GM19328 (cell line): ENCODE measurements at regions not wholly inside any gene's neighbourhood (a gene's known extent, or its start where the extent isn't known, plus 50 kb on each side); places are given as distances from the start of the nearest gene placed in this dataset.

Experiments used
- ATAC-seq: cut with Tn5 transposase; IDR thresholded peaks from one replicate; pipeline ENCODE4 v1.9.1; 2021; ENCODE audit warnings: mild to moderate bottlenecking, moderate library complexity; ENCODE audit not compliant: unreplicated experiment

GRCh38 chr1:170267317-170267716 is 121.6 kb downstream of the NTMT2 start:
- no peak for ATAC-seq

GRCh38 chr1:170271430-170272161 is 125.8 kb downstream of the NTMT2 start:
- no peak for ATAC-seq

- ATAC-seq: no peak
Measured at GRCh38 chr1:170273291-170274130, 127.8 kb downstream of the NTMT2 start.

GRCh38 chr1:170274131-170274501 is 128.4 kb downstream of the NTMT2 start:
- ATAC-seq: no peak

GRCh38 chr1:170277985-170278384 is 132.2 kb downstream of the NTMT2 start:
- ATAC-seq: no peak

GRCh38 chr1:170284016-170284415 is 138.3 kb downstream of the NTMT2 start:
- no peak for ATAC-seq

- no peak for ATAC-seq
Measured at GRCh38 chr1:170284512-170284911, 138.8 kb downstream of the NTMT2 start.

- no peak for ATAC-seq
Measured at GRCh38 chr1:170284951-170285350, 139.2 kb downstream of the NTMT2 start.

- no peak for ATAC-seq
Measured at GRCh38 chr1:170288155-170288554, 142.4 kb downstream of the NTMT2 start.

GRCh38 chr1:170290276-170290675 is 144.5 kb downstream of the NTMT2 start:
- no peak for ATAC-seq

- ATAC-seq: no peak
Measured at GRCh38 chr1:170290991-170291390, 145.2 kb downstream of the NTMT2 start.

- no peak for ATAC-seq
Measured at GRCh38 chr1:170291516-170291915, 145.8 kb downstream of the NTMT2 start.

GRCh38 chr1:170296211-170296610 is 150.5 kb downstream of the NTMT2 start:
- no peak for ATAC-seq

- ATAC-seq: no peak
Measured at GRCh38 chr1:170296642-170297041, 150.9 kb downstream of the NTMT2 start.

GRCh38 chr1:170301596-170301995 is 155.8 kb downstream of the NTMT2 start:
- ATAC-seq: no peak

- no peak for ATAC-seq
Measured at GRCh38 chr1:170303034-170303433, 157.3 kb downstream of the NTMT2 start.

- ATAC-seq: no peak
Measured at GRCh38 chr1:170305777-170306512, 160.2 kb downstream of the NTMT2 start.

GRCh38 chr1:170306513-170306910 is 160.8 kb downstream of the NTMT2 start:
- ATAC-seq: no peak

GRCh38 chr1:170306948-170307347 is 161.2 kb downstream of the NTMT2 start:
- no peak for ATAC-seq

- no peak for ATAC-seq
Measured at GRCh38 chr1:170307426-170307825, 161.7 kb downstream of the NTMT2 start.

GRCh38 chr1:170309389-170310013 is 163.7 kb downstream of the NTMT2 start:
- no peak for ATAC-seq
